ENCODE measurements at regions not wholly inside any gene's neighbourhood (a gene's known extent, or its start where the extent isn't known, plus 50 kb on each side); places are given as distances from the start of the nearest gene placed in this dataset.

GRCh38 chr2:20108655-20109396 is 57.4 kb upstream of the LAPTM4A start:
- Mint-ChIP-seq H3K9me3 (no peaks in the 10 kb centered on the region; the same call in 1 of the 2 replicates), H3K27me3 (ENCODE audit: insufficient read depth) (peaks cover 1% of the 10 kb centered on the region), H3K4me1 (ENCODE audit: low read depth) (peaks cover 32% of the 10 kb centered on the region), H3K36me3 (ENCODE audit: low read depth) (peaks cover 6% of the 10 kb centered on the region; the same call in 1 of the 2 replicates), H3K4me3 (no peak overlapping the region), H3K27ac (no peak overlapping the region)
- TF ChIP-seq, protein P1, sequence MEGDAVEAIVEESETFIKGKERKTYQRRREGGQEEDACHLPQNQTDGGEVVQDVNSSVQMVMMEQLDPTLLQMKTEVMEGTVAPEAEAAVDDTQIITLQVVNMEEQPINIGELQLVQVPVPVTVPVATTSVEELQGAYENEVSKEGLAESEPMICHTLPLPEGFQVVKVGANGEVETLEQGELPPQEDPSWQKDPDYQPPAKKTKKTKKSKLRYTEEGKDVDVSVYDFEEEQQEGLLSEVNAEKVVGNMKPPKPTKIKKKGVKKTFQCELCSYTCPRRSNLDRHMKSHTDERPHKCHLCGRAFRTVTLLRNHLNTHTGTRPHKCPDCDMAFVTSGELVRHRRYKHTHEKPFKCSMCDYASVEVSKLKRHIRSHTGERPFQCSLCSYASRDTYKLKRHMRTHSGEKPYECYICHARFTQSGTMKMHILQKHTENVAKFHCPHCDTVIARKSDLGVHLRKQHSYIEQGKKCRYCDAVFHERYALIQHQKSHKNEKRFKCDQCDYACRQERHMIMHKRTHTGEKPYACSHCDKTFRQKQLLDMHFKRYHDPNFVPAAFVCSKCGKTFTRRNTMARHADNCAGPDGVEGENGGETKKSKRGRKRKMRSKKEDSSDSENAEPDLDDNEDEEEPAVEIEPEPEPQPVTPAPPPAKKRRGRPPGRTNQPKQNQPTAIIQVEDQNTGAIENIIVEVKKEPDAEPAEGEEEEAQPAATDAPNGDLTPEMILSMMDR (IDR thresholded peaks at IDR 0.05), result no peak
- no peak for DNase-seq

- peaks cover 3% of the 10 kb centered on the region for H3K27me3 Mint-ChIP-seq (ENCODE audit: insufficient read depth)
- no peak overlapping the region for H3K4me3 Mint-ChIP-seq
- DNase-seq, result no peak
- TF ChIP-seq, protein P1 (IDR thresholded peaks at IDR 0.05), result no peak
- no peaks in the 10 kb centered on the region; the same call in none of the 2 replicates for H3K9me3 Mint-ChIP-seq
- H3K36me3 Mint-ChIP-seq (ENCODE audit: low read depth), result peaks cover 6% of the 10 kb centered on the region; the same call in 1 of the 2 replicates
- H3K27ac Mint-ChIP-seq, result no peak overlapping the region
- peaks cover 32% of the 10 kb centered on the region for H3K4me1 Mint-ChIP-seq (ENCODE audit: low read depth)
Observed at GRCh38 chr2:20107776-20108175, 56.3 kb upstream of the LAPTM4A start.

DNA sequence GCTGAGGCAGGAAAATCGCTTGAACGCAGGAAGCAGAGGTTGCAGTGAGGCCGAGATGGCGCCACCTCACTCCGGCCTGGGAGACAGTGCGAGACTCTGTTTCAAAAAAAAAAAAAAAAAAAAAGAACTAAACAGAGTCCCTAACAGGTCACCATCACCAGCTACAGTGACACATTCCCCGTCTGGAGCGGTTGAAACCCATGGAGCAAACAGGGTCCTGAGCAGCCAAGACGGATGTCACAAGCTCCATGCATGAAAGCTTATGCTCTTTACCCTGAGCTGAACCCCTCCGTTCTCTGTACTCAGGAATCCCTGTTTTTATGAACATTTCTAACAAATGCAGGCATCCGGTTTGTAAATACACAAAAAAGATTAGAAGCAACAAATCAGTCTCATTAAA is 55.9 kb upstream of the LAPTM4A start:
- DNase-seq, result no peak
- peaks cover 5% of the 10 kb centered on the region for H3K27me3 Mint-ChIP-seq (ENCODE audit: insufficient read depth)
- H3K27ac Mint-ChIP-seq, result no peak overlapping the region
- H3K4me1 Mint-ChIP-seq (ENCODE audit: low read depth), result peaks cover 32% of the 10 kb centered on the region
- TF ChIP-seq, protein P1 (IDR thresholded peaks at IDR 0.05), result no peak
- no peaks in the 10 kb centered on the region; the same call in none of the 2 replicates for H3K9me3 Mint-ChIP-seq
- H3K4me3 Mint-ChIP-seq, result no peak overlapping the region
- peaks cover 6% of the 10 kb centered on the region; the same call in 1 of the 2 replicates for H3K36me3 Mint-ChIP-seq (ENCODE audit: low read depth)

- TF ChIP-seq, protein P1 (IDR thresholded peaks at IDR 0.05), result peak; percentile 44
- Mint-ChIP-seq H3K27me3 (ENCODE audit: insufficient read depth) (peaks cover 5% of the 10 kb centered on the region), H3K36me3 (ENCODE audit: low read depth) (peaks cover 6% of the 10 kb centered on the region; the same call in 1 of the 2 replicates), H3K27ac (no peak overlapping the region), H3K4me1 (ENCODE audit: low read depth) (peaks cover 28% of the 10 kb centered on the region), H3K4me3 (no peak overlapping the region), H3K9me3 (no peaks in the 10 kb centered on the region; the same call in none of the 2 replicates)
- DNase-seq, result no peak
Observed at GRCh38 chr2:20106746-20107145, 55.3 kb upstream of the LAPTM4A start.

- Mint-ChIP-seq H3K4me1 (ENCODE audit: low read depth) (peaks cover 18% of the 10 kb centered on the region), H3K27ac (no peak overlapping the region), H3K9me3 (no peaks in the 10 kb centered on the region; the same call in none of the 2 replicates), H3K27me3 (ENCODE audit: insufficient read depth) (peaks cover 7% of the 10 kb centered on the region), H3K4me3 (no peak overlapping the region), H3K36me3 (ENCODE audit: low read depth) (peaks cover 1% of the 10 kb centered on the region; the same call in 1 of the 2 replicates)
- TF ChIP-seq, protein P1 (IDR thresholded peaks at IDR 0.05), result no peak
- DNase-seq, result no peak
Observed at GRCh38 chr2:20104900-20105545, 53.6 kb upstream of the LAPTM4A start.
